Breast epithelium (tissue), 4 donors: ENCODE measurements at regions not wholly inside any gene's neighbourhood (a gene's known extent, or its start where the extent isn't known, plus 50 kb on each side); places are given as distances from the start of the nearest gene placed in this dataset.
A peak's percentile ranks its signal among the peaks of the same experiment; 100 is the strongest.
"Not testable (repeated sequence)": the region's sequence is repeated elsewhere in the genome, so short reads cannot be mapped to it uniquely, and the experiment has no call there.

Source experiments
- DNase-seq, 2 donors: peaks; one replicate each; pipeline ENCODE4 v3.0.0-alpha.2; 2019; ENCODE audit warnings: low spot score in 2 of 2
- H3K27ac ChIP-seq, 2 donors: fragments of 200-600 bp; sonication (generic) in 1 of 2; one replicate each; pipeline ENCODE4 v1.5.1; 2016 to 2019; ENCODE audit warnings: mild to moderate bottlenecking in 1 of 2
- H3K27me3 ChIP-seq, 2 donors: fragments of 200-600 bp; sonication (generic) in 1 of 2; one replicate each; pipeline versions ENCODE4 v1.5.1 to v1.6.0; 2017 to 2019; ENCODE audit warnings: control low read depth in 1 of 2, mild to moderate bottlenecking in 1 of 2
- H3K36me3 ChIP-seq: fragments of 200-600 bp; one replicate; pipeline ENCODE4 v1.5.1; 2019
- H3K4me1 ChIP-seq, 2 donors: fragments of 200-600 bp; sonication (generic); one replicate each; pipeline ENCODE4 v1.5.1; 2016 to 2019; ENCODE audit warnings: control low read depth in 1 of 2
- H3K4me3 ChIP-seq, 3 donors: fragments of 200-600 bp; sonication (generic); 1 replicate in 2 of 3; 2 replicates in 1 of 3; pipeline ENCODE4 v1.5.1; 2016 to 2019; ENCODE audit warnings: mild to moderate bottlenecking in 3 of 3, moderate library complexity in 2 of 3
- H3K9me3 ChIP-seq, 2 donors: fragments of 200-600 bp; sonication (generic) in 1 of 2; one replicate each; pipeline ENCODE4 v1.5.1; 2016 to 2019; ENCODE audit warnings: control low read depth in 1 of 2
- CTCF ChIP-seq, 3 donors: fragments of 450-650 bp; IDR thresholded peaks; one replicate each; pipeline ENCODE4 v1.5.1; 2016 to 2017; ENCODE audit warnings: antibody characterized with exemption in 3 of 3, mild to moderate bottlenecking in 3 of 3, moderate library complexity in 3 of 3
- POLR2A ChIP-seq: fragments of 450-650 bp; IDR thresholded peaks from one replicate; pipeline ENCODE4 v1.6.1; 2016; ENCODE audit warnings: antibody characterized with exemption, mild to moderate bottlenecking, moderate library complexity
- POLR2AphosphoS5 ChIP-seq, 3 donors: sonication (generic); formaldehyde crosslinking; IDR thresholded peaks; one replicate each; pipeline ENCODE4 v1.6.1; 2017; ENCODE audit warnings: antibody characterized with exemption in 3 of 3
- intact Hi-C: fragments of 100-400 bp; cut with DNase I; formaldehyde crosslinking; loops from one replicate; pipeline ENCODE4 v1.15.1; 2023; ENCODE audit warnings: low total_unique reads

GRCh38 chr4:187389420-187389819 lies 606.2 kb upstream of the ZFP42 start:
- no peak overlapping the region for H3K4me3 ChIP-seq
- intact Hi-C loops: no loop called here
- TF ChIP-seq CTCF (IDR thresholded peaks at IDR 0.05) (no peak), POLR2AphosphoS5 (IDR thresholded peaks at IDR 0.05) (no peak), POLR2A (no peak)
- no peaks in the 10 kb centered on the region for H3K9me3 ChIP-seq
- no peaks in the 10 kb centered on the region for H3K27me3 ChIP-seq
- H3K27ac ChIP-seq: no peak overlapping the region
- no peaks in the 10 kb centered on the region for H3K4me1 ChIP-seq
- no peaks in the 10 kb centered on the region for H3K36me3 ChIP-seq
- no peak for DNase-seq

GRCh38 chr4:187390646-187391045 lies 604.9 kb upstream of the ZFP42 start:
- TF ChIP-seq POLR2AphosphoS5 (IDR thresholded peaks at IDR 0.05) (no peak), CTCF (IDR thresholded peaks at IDR 0.05) (no peak), POLR2A (no peak)
- no peak overlapping the region for H3K4me3 ChIP-seq
- no peak for DNase-seq
- no peaks in the 10 kb centered on the region for H3K36me3 ChIP-seq
- intact Hi-C loops: no loop called here
- no peaks in the 10 kb centered on the region for H3K4me1 ChIP-seq
- H3K27ac ChIP-seq: no peak overlapping the region
- no peaks in the 10 kb centered on the region for H3K27me3 ChIP-seq
- H3K9me3 ChIP-seq: no peaks in the 10 kb centered on the region

GRCh38 chr4:187393531-187394344 lies 601.8 kb upstream of the ZFP42 start:
- Histone ChIP-seq H3K4me1 (no peaks in the 10 kb centered on the region), H3K4me3 (no peak overlapping the region), H3K9me3 (no peaks in the 10 kb centered on the region), H3K36me3 (no peaks in the 10 kb centered on the region), H3K27me3 (no peaks in the 10 kb centered on the region), H3K27ac (no peak overlapping the region)
- TF ChIP-seq POLR2A (no peak), CTCF (IDR thresholded peaks at IDR 0.05) (no peak), POLR2AphosphoS5 (IDR thresholded peaks at IDR 0.05) (no peak)
- DNase-seq: no peak
- intact Hi-C loops: no loop called here

- TF ChIP-seq CTCF (IDR thresholded peaks at IDR 0.05) (no peak), POLR2A (no peak), POLR2AphosphoS5 (IDR thresholded peaks at IDR 0.05) (no peak)
- no peaks in the 10 kb centered on the region for H3K4me1 ChIP-seq
- no peaks in the 10 kb centered on the region for H3K36me3 ChIP-seq
- no peaks in the 10 kb centered on the region for H3K27me3 ChIP-seq
- no peaks in the 10 kb centered on the region for H3K9me3 ChIP-seq
- intact Hi-C loops: no loop called here
- no peak for DNase-seq
- H3K4me3 ChIP-seq: no peak overlapping the region
- no peak overlapping the region for H3K27ac ChIP-seq
Observed at GRCh38 chr4:187396106-187396505, 599.5 kb upstream of the ZFP42 start.

- intact Hi-C loops, DNase-seq, H3K27ac ChIP-seq, H3K9me3 ChIP-seq, H3K4me1 ChIP-seq, H3K27me3 ChIP-seq, H3K36me3 ChIP-seq: not testable (repeated sequence)
- peak overlapping the region in 2 of 3 donors; percentile 8 to 15 for H3K4me3 ChIP-seq
Observed at GRCh38 chr4:187408447-187408846, 587.1 kb upstream of the ZFP42 start.
